BE2C (cell line): ENCODE measurements at regions not wholly inside any gene's neighbourhood (a gene's known extent, or its start where the extent isn't known, plus 50 kb on each side); places are given as distances from the start of the nearest gene placed in this dataset.

Source experiments
- DNase-seq: peaks from one replicate; pipeline ENCODE4 v3.0.0-alpha.2; 2020
- H3K27me3 ChIP-seq: fragments of 250-450 bp; sonication (Bioruptor Pico); 2 replicates; pipeline ENCODE4 v1.5.1; 2020; ENCODE audit warnings: mild to moderate bottlenecking
- H3K36me3 ChIP-seq: fragments of 250-450 bp; sonication (Bioruptor Pico); 2 replicates; pipeline ENCODE4 v1.5.1; 2020; ENCODE audit warnings: mild to moderate bottlenecking
- H3K4me1 ChIP-seq: fragments of 250-450 bp; sonication (Bioruptor Pico); 2 replicates; pipeline ENCODE4 v1.5.1; 2020
- H3K4me3 ChIP-seq: 2 replicates; pipeline ENCODE4 v1.5.1; 2011; ENCODE audit warnings: low read depth, low read length
- H3K9me3 ChIP-seq: fragments of 250-450 bp; sonication (Bioruptor Pico); 2 replicates; pipeline ENCODE4 v1.5.1; 2020
- TF ChIP-seq, protein P1 (sequence below): IDR thresholded peaks from 2 replicates; pipeline ENCODE4 v1.5.1; 2012; ENCODE audit warnings: mild to moderate bottlenecking, low read depth, low read length

DNA sequence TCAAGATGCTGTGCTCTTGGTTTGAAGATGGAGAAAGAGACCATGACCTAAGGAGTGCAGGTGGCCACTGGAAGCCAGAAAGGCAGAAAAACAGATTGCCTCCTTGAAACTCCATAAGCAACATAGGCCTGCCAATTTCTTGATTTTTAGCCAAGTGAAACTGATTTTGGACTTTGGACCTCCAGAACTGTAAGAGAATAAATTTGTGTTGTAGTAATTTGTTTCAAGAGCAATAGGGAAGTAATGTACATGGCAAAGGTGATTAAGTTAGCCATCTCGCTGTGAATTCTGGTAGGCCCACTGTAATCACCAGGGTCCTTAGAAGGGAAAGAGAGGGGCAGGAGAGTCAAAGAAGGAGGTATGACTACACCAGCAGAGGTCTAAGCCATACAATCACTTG, 238.8 kb downstream of the CNTN3 start:
- Histone ChIP-seq H3K4me3 (no peak overlapping the region), H3K36me3 (no peaks in the 10 kb centered on the region), H3K27me3 (no peaks in the 10 kb centered on the region), H3K4me1 (no peaks in the 10 kb centered on the region), H3K9me3 (no peaks in the 10 kb centered on the region)
- TF ChIP-seq, protein P1, sequence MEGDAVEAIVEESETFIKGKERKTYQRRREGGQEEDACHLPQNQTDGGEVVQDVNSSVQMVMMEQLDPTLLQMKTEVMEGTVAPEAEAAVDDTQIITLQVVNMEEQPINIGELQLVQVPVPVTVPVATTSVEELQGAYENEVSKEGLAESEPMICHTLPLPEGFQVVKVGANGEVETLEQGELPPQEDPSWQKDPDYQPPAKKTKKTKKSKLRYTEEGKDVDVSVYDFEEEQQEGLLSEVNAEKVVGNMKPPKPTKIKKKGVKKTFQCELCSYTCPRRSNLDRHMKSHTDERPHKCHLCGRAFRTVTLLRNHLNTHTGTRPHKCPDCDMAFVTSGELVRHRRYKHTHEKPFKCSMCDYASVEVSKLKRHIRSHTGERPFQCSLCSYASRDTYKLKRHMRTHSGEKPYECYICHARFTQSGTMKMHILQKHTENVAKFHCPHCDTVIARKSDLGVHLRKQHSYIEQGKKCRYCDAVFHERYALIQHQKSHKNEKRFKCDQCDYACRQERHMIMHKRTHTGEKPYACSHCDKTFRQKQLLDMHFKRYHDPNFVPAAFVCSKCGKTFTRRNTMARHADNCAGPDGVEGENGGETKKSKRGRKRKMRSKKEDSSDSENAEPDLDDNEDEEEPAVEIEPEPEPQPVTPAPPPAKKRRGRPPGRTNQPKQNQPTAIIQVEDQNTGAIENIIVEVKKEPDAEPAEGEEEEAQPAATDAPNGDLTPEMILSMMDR, result no peak
- no peak for DNase-seq

DNA sequence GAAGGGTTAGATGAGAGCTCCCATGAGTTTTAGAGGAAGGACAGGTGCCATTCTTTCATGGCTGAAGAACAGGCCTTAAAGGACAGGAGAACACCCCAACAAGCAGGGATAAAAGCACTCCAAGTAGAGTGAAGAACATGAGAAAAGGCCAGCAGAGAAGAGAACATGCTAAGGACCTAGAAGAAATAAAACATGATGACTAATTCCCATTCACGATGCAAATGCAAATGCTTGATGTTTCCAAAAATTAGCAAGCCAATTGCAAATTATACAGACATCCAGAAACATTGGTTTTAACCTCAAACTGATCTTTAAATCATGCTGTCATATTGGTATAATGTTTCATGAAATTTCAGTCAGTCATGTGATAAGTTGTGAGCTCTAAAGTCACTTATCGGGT, 241.7 kb downstream of the CNTN3 start:
- Histone ChIP-seq H3K9me3 (no peaks in the 10 kb centered on the region), H3K27me3 (no peaks in the 10 kb centered on the region; the same call in 1 of the 2 replicates), H3K4me3 (no peak overlapping the region), H3K36me3 (no peaks in the 10 kb centered on the region), H3K4me1 (no peaks in the 10 kb centered on the region)
- DNase-seq, result no peak
- TF ChIP-seq, protein P1, result no peak

DNA sequence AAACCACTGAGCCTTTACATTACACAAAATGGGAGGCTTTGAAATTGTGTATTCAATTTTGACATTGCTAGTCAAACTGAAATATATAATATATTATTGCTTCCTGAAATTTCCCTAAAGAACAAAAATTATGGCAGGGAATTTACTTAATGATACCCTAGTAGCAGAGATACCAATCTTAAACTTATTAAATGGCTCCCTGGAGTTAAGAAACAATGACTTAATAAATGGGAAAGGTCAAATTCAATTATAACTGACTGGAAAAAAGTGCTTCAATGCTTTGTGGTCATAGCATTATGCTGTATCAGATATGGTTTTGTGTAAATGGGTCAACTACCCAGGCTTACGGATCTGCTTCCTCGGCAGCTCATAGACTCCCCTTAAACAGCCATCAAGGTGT, 244.1 kb downstream of the CNTN3 start:
- TF ChIP-seq, protein P1, result no peak
- H3K9me3 ChIP-seq, result no peaks in the 10 kb centered on the region
- H3K27me3 ChIP-seq, result no peaks in the 10 kb centered on the region; the same call in 1 of the 2 replicates
- no peaks in the 10 kb centered on the region for H3K36me3 ChIP-seq
- H3K4me1 ChIP-seq, result no peaks in the 10 kb centered on the region
- H3K4me3 ChIP-seq, result no peak overlapping the region
- DNase-seq, result no peak

DNA sequence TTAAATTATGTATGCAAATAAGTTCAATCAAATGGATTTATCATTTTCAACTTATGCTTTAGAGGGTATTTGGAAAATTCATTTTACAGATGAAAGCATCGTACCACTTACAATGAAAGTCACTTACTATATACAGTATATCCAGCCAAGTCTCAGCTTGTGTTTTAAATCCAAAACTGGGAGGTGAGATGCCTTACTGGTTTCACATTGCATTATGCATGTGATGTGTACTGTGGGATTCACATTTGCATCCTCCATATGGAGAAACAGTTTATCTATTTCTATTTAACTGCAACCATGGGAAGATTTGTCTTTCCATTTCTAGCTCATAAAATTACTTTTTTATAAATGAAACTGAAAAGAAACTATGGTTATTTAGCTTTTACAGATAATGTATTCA, 248.1 kb downstream of the CNTN3 start:
- no peaks in the 10 kb centered on the region for H3K36me3 ChIP-seq
- no peaks in the 10 kb centered on the region for H3K4me1 ChIP-seq
- H3K27me3 ChIP-seq, result no peaks in the 10 kb centered on the region; the same call in 1 of the 2 replicates
- no peak overlapping the region for H3K4me3 ChIP-seq
- H3K9me3 ChIP-seq, result no peaks in the 10 kb centered on the region
- DNase-seq, result no peak
- TF ChIP-seq, protein P1, result no peak

DNA sequence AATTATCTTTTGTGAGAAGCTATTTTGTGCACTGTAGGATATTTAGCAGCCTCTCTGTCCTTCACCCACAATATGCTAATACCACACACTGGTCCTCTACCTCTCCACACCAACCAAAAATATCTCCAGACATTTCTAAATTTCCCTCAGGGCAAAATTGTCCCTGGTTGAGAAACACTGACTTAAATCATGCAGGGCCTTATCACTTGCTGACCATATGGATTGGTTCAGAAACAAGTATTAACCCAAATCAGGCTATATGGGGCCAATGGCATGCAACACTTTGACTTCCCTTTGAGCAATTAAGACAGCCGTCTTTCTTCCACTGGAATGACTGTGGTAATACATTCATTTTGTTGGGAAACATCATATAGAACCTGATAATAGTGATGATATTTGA, 251.1 kb downstream of the CNTN3 start:
- DNase-seq, result no peak
- TF ChIP-seq, protein P1, result no peak
- H3K4me3 ChIP-seq, result no peak overlapping the region
- H3K9me3 ChIP-seq, result no peaks in the 10 kb centered on the region
- no peaks in the 10 kb centered on the region for H3K36me3 ChIP-seq
- no peaks in the 10 kb centered on the region for H3K27me3 ChIP-seq
- no peaks in the 10 kb centered on the region for H3K4me1 ChIP-seq

DNA sequence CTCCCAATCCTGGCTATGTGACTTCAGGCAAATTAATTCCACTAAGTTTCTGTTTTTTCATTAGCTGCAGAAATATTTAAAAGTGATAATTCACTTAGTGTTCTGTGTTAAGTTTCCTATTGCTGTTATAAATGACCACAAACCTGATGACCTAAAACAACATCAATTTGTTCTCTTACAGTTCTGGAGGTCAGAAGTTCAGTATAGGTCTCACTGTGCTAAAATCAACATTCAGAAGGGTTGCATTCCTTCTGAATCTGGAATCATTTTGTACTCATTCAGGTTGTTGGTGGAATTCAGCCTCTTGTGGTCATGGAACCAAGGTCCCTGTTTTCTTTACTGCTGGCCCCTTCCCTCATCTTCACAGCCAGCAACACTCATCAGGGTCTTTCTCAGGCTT, 254.1 kb downstream of the CNTN3 start:
- no peaks in the 10 kb centered on the region for H3K9me3 ChIP-seq
- H3K36me3 ChIP-seq, result no peaks in the 10 kb centered on the region
- H3K4me3 ChIP-seq, result no peak overlapping the region
- DNase-seq, result no peak
- TF ChIP-seq, protein P1, result no peak
- H3K27me3 ChIP-seq, result no peaks in the 10 kb centered on the region
- H3K4me1 ChIP-seq, result no peaks in the 10 kb centered on the region
